OCI-LY1 (cell line): ENCODE measurements at regions not wholly inside any gene's neighbourhood (a gene's known extent, or its start where the extent isn't known, plus 50 kb on each side); places are given as distances from the start of the nearest gene placed in this dataset.

Experiments
- H2AFZ ChIP-seq: fragments of 200-600 bp; sonication (generic), shearing (Covaris generic); 2 replicates; pipeline ENCODE4 v1.6.0; 2014; ENCODE audit warnings: antibody characterized with exemption, mild to moderate bottlenecking, low read length
- H3F3A ChIP-seq: fragments of 200-600 bp; sonication (generic), shearing (Covaris generic); 2 replicates; pipeline ENCODE4 v1.6.0; 2014; ENCODE audit warnings: mild to moderate bottlenecking, antibody characterized with exemption, low read length, moderate library complexity; ENCODE audit not compliant: insufficient read depth
- H3K27ac ChIP-seq: fragments of 200-600 bp; sonication (generic); 2 replicates; pipeline ENCODE4 v1.5.1; 2014; ENCODE audit warnings: low read length, mixed run types, mild to moderate bottlenecking, low read depth; ENCODE audit not compliant: poor library complexity, severe bottlenecking
- H3K27me3 ChIP-seq: fragments of 200-600 bp; sonication (generic); 2 replicates; pipeline ENCODE4 v1.6.0; 2014; ENCODE audit warnings: antibody characterized with exemption, mild to moderate bottlenecking, low read length, moderate library complexity; ENCODE audit not compliant: insufficient read depth
- H3K36me3 ChIP-seq: fragments of 200-600 bp; sonication (generic); 2 replicates; pipeline ENCODE4 v1.6.1; 2014; ENCODE audit warnings: mild to moderate bottlenecking, antibody characterized with exemption, low read length, moderate library complexity, mixed read lengths; ENCODE audit not compliant: insufficient read depth
- H3K4me1 ChIP-seq: fragments of 200-600 bp; sonication (generic); 2 replicates; pipeline ENCODE4 v1.5.1; 2014; ENCODE audit warnings: mild to moderate bottlenecking, low read length, moderate library complexity; ENCODE audit not compliant: insufficient read depth, severe bottlenecking
- H3K4me2 ChIP-seq: fragments of 200-600 bp; sonication (generic), shearing (Covaris generic); 2 replicates; pipeline ENCODE4 v1.6.1; 2014; ENCODE audit warnings: low read length
- H3K4me3 ChIP-seq: fragments of 200-600 bp; sonication (generic); 2 replicates; pipeline ENCODE4 v1.5.1; 2014; ENCODE audit warnings: low read length, low read depth, mild to moderate bottlenecking, mixed read lengths; ENCODE audit not compliant: poor library complexity, severe bottlenecking
- H3K79me2 ChIP-seq: fragments of 200-600 bp; shearing (Covaris generic); 2 replicates; pipeline ENCODE4 v1.6.1; 2016; ENCODE audit warnings: mixed run types, low read length, mixed read lengths; ENCODE audit not compliant: insufficient read depth
- H3K9ac ChIP-seq: fragments of 200-600 bp; sonication (generic), shearing (Covaris generic); 2 replicates; pipeline ENCODE4 v1.6.1; 2014; ENCODE audit warnings: mild to moderate bottlenecking, low read length, mixed read lengths
- H3K9me2 ChIP-seq: fragments of 200-600 bp; sonication (generic), shearing (Covaris generic); 2 replicates; pipeline ENCODE4 v1.6.1; 2014; ENCODE audit warnings: low read depth, mild to moderate bottlenecking, low read length, mixed read lengths
- H3K9me3 ChIP-seq: fragments of 200-600 bp; shearing (Covaris generic); 2 replicates; pipeline ENCODE4 v1.6.1; 2014; ENCODE audit warnings: low read length, mixed read lengths
- H4K20me1 ChIP-seq: fragments of 200-600 bp; sonication (generic), shearing (Covaris generic); 2 replicates; pipeline ENCODE4 v1.6.0; 2016; ENCODE audit warnings: mild to moderate bottlenecking, low read length; ENCODE audit not compliant: insufficient read depth
- CTCF ChIP-seq: fragments of 200-600 bp; sonication (generic), shearing (Covaris generic); IDR thresholded peaks from 2 replicates; pipeline ENCODE4 v1.5.1; 2017; ENCODE audit warnings: mild to moderate bottlenecking, antibody characterized with exemption, low read length, moderate library complexity, mixed read lengths
- EZH2 ChIP-seq: fragments of 200-600 bp; sonication (generic), shearing (Covaris generic); IDR thresholded peaks from 2 replicates; pipeline ENCODE4 v1.8.0; 2017; ENCODE audit warnings: borderline replicate concordance, mixed run types, mild to moderate bottlenecking, antibody characterized with exemption, low read length, moderate library complexity, mixed read lengths

- Histone ChIP-seq H3K4me1 (no peaks in the 10 kb centered on the region), H3K4me3 (no peak overlapping the region), H3K36me3 (no peaks in the 10 kb centered on the region), H3K27ac (no peak overlapping the region), H2AFZ (no peak overlapping the region), H3K27me3 (no peaks in the 10 kb centered on the region), H3K79me2 (no peaks in the 10 kb centered on the region), H3K9me2 (no peaks in the 10 kb centered on the region), H3K9me3 (no peaks in the 10 kb centered on the region), H3K4me2 (no peak overlapping the region), H3F3A (no peaks in the 10 kb centered on the region), H3K9ac (no peak overlapping the region), H4K20me1 (no peaks in the 10 kb centered on the region)
- no peak for TF ChIP-seq CTCF
- no peak for TF ChIP-seq EZH2
These were observed 249.2 kb upstream of the GPRIN3 start for GRCh38 chr4:89556601-89557305.

- Histone ChIP-seq H3K4me3 (no peak overlapping the region), H3K4me1 (no peaks in the 10 kb centered on the region), H3K4me2 (no peak overlapping the region), H3F3A (no peaks in the 10 kb centered on the region), H4K20me1 (no peaks in the 10 kb centered on the region), H3K9ac (no peak overlapping the region), H2AFZ (no peak overlapping the region), H3K27me3 (no peaks in the 10 kb centered on the region), H3K36me3 (no peaks in the 10 kb centered on the region), H3K27ac (no peak overlapping the region), H3K9me2 (no peaks in the 10 kb centered on the region), H3K79me2 (no peaks in the 10 kb centered on the region), H3K9me3 (no peaks in the 10 kb centered on the region)
- no peak for TF ChIP-seq EZH2
- TF ChIP-seq CTCF, result no peak
These were observed 243.6 kb upstream of the GPRIN3 start for GRCh38 chr4:89551191-89551590.

GRCh38 chr4:89549907-89550306 is 242.3 kb upstream of the GPRIN3 start:
- no peak overlapping the region for H3K4me3 ChIP-seq
- no peaks in the 10 kb centered on the region for H3F3A ChIP-seq
- H3K4me1 ChIP-seq, result no peaks in the 10 kb centered on the region
- no peak overlapping the region for H3K9ac ChIP-seq
- H3K27me3 ChIP-seq, result no peaks in the 10 kb centered on the region
- no peaks in the 10 kb centered on the region for H3K36me3 ChIP-seq
- H4K20me1 ChIP-seq, result no peaks in the 10 kb centered on the region
- no peaks in the 10 kb centered on the region for H3K9me3 ChIP-seq
- no peak overlapping the region for H2AFZ ChIP-seq
- no peaks in the 10 kb centered on the region for H3K79me2 ChIP-seq
- H3K9me2 ChIP-seq, result no peaks in the 10 kb centered on the region
- H3K4me2 ChIP-seq, result no peak overlapping the region
- H3K27ac ChIP-seq, result no peak overlapping the region
- TF ChIP-seq EZH2 (no peak), CTCF (no peak)
